ENCODE measurements at regions not wholly inside any gene's neighbourhood (a gene's known extent, or its start where the extent isn't known, plus 50 kb on each side); places are given as distances from the start of the nearest gene placed in this dataset.

DNA sequence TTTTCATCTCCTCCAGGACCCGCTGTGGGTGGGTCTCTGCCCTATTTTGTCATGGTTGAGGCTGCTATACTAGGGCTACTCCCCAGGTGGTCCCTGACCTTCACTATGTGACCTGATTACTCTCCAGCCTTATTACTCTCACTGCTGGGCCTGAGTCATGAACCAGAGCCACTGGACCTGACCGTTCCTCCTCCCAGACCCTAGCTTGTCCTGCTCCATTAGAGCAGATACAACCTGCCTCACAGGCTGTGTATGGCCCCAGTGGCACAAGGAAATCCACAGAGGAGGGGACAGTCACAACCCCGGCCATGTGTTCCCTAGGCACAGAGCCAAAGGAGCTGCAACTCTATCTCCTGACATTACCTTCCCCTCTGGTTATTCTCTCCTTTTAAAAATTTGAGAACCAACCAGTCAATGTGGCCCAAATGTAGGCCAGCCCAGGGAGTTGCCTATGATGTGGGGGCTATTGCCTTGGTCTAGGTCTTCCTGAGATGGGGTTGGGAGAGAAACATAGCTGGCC is 96.0 kb upstream of the FSTL4 start:
- no peak for DNase-seq (ENCODE audit: low read depth)

DNA sequence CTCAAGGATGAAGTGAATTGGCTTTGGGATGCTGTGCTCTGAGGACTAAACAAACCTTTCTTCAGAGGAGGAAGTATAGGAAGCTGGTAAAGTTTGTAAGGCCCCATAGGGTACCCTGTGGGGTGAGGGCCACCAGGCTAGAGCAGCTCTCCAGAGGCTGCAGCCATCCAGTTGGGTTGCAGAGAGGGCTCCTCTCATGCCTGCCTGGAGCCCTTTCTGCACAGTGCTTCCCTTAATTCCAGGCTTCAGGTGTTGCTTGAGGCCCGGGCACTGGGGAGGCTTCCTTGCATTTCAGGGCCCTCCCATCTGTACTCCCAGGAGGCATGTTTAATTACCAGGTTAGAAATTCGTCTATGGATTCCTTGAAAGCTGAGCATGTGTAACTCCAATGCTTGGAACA is 95.3 kb upstream of the FSTL4 start:
- DNase-seq (ENCODE audit: low read depth): no peak

DNA sequence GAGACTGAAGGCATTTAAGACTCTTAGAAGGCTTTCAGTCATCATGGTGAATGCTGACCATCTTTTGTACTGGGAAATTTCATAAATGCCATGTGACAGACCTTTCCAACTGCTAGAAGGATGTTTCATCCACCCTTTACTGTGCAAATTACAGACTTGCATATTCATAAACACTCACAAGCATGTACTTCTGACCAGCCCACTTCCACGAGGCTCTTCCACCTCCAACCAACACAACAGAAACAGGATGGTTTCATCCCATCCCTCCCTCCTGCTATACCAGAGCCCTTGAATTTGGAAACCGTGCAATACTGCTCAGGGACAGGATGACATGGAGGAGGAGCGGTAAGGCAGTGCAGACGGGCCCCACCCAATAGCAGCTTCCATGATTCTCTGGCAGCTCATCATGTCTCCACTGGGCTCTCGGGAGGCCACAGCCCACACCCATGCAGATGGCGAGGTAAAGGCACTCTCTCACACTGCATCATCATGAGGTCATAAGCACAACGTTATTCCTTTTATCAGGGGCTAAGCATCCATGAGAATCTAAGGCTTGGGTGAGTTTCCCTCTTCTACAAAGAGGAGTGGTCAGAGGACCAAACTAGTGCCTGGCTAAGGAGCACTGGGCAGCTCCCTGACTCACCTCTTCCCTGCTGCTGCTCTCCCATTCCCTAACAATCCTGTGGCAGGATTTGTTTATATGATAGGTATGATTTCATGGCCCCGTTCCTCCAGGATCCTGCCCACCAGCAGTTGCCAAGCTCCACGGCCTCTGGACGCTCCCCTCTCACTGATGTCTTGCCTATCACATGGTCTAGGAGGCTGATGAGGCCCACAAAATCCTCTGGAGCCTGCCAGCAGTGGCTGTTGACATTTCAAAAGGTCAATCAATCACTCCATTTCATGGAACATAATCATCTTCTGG is 94.4 kb upstream of the FSTL4 start:
- DNase-seq (ENCODE audit: low read depth): peak; percentile 42

DNA sequence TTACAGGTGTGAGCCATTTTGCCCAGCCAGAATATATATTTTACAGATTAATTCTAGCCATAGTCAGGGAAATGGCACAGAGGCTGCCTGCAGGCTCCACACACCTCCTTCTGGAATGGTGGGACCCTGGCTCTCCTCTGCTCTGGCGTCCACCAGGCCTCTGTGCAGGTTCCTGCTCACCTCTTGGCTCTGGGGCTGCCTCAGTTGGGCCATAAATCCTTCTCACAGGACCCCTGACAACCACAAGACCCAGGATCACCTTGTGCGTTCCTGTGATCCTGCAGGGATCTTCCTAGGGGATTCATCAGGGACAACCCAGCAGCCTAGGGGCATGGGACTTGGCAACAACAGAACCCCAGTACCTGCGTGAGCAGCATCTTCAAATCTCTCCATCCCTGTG is 93.0 kb upstream of the FSTL4 start:
- DNase-seq (ENCODE audit: low read depth): no peak

DNA sequence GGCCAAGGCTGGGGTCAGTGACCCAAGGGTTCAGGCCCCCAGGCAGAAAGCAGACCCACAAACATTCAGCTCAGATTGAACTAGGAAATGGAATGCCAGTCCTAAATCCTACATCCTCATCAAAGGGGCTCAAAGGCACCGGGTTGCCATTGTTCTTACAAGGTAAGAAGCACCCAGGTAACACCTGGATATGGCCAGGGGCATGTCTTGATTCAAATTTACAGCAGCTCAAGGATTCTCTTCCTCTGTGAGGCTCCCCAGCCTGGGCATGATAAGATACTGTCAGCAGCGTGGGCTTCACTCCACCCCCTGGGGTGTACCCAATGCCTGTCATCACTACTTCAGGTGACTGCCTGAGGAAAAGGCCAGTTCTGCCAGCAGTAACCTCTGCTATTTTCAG is 92.1 kb upstream of the FSTL4 start:
- no peak for DNase-seq (ENCODE audit: low read depth)

DNA sequence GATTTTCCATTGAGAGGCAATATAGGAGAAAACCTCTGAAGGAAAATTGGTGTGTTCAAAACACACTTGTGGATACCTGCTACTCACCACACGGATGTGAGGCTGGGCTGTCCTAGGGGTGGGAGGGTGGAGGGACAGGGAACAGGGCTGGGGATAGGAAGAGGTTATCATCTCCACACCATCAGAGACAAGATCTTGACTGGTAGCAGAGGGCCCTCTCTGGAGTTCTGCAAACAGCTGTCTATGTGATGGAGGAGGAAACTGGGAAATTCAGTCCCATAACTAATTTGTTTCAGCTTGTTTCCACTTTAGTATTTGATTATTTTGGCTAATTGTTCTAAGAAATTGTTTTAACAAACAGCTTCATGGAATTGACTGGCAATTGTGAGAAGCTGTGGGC is 91.6 kb upstream of the FSTL4 start:
- no peak for DNase-seq (ENCODE audit: low read depth)

DNA sequence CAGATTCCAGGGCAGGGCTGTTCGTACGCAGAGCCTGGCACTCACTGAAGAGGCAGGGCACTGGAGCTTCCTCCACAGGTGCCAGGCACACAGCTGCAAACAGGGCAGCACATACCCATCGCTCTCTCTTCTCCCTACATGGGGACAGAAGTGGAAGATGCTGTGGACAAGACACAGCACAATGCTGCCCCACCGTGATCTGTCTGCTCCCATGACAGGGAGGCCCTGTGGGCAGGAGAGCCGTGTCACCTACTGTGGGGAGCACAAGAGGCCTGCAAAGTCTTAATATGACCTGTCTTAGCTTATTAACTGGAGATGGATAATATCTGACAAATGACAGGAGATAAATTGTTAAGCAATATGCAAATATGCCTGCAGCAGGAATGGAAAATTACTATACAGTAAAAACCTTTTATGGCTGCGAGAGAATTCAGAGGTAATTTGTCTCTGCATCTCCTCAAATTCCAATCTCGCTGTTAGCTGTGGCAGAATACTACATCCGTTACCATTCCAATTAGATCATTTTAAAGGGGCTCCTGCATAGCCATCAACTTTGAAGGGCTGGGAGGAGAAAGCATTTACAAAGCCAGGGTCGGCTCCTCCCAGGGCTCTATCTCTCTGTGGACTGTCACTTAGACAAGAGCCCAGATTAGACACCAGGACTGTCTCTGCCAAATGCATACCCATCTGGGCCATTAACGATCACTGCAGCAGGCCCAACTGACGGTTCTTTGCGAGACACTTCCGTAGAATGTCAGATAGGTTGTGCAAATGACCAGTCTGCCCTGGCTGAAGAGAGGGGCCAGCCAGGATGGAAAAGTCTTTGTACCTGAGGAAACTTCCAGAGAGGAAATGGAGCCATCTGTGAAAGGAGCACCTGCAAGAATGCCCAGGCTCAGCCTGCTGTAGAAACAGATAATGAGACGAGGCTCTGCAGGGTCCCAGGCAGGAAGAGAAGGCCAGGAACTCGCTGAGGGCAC is 90.7 kb upstream of the FSTL4 start:
- DNase-seq (ENCODE audit: low read depth): no peak

DNA sequence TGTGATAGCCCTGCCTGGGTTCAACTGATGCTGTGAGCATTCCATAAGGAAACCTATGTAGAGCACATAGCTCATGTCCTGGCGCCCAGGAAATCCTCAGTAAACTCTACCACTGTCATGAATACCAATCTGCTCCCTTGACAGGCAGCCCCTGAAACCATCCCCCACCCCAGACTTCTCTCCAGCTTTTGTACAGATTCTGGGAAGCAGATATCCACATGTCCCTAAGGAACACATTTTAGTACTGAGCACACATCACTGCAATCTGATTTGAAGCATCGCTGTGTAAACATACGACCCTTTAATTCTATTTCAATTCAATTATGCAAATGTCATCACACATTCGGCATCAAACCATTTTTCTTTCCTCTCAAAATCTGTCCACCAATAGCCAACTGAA is 89.5 kb upstream of the FSTL4 start:
- DNase-seq (ENCODE audit: low read depth): no peak

DNA sequence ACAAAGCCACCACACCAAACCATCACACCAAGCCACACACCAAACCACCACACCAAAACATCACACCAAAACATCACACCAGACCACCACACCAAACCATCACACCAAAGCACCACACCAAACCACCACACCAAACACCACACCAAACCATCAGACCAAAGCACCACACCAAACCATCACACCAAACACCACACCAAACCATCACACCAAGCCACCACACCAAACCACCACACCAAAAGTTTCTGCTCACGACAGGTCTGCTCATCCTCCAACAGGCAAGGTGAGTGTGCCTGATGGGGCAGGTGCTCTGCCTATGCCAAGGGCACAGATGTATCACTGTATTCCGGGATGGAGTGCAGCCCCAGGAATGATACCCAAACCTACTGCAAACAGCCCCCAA is 87.9 kb upstream of the FSTL4 start:
- DNase-seq (ENCODE audit: low read depth): no peak

DNA sequence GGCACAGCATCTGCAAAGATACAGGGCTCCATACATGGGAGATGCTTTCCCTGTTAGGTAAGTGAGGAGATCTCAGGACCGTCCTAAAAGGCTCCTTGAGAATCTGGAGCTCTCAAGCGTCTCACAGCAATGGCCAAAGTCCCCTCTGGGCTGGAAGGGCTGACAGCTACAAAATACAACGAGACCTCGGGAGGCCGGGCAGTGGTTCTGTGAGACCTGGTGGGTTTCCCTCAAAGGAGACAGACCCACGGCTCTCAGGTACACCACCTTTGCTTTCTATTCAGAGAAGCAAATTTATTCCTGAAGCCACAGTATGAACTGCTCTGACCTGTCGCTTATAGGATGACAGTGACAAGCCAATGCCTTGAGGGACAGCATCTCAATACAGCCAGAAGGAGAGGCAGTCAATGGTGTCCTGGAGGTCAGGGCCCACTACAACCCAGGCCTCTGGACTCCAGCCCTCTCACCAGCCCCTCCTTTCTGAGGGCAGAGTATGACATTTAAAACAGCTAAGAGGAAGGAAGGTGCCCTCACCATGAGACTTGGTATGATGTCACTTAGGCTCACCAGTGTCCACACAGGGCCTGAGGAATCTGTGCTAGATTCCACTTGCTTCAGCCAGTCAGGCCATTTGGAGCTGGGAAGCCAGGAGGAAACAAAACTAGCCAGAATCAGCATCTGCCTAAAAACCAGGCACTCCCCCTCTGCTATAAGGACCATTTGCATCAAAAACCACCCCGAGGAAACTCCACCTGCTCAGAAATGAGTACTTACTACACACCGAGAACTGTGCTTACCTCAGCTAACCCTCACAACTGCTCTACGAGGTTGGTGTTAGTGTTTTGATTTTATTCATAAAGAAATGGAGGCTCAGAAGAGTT is 86.5 kb upstream of the FSTL4 start:
- no peak for DNase-seq (ENCODE audit: low read depth)

DNA sequence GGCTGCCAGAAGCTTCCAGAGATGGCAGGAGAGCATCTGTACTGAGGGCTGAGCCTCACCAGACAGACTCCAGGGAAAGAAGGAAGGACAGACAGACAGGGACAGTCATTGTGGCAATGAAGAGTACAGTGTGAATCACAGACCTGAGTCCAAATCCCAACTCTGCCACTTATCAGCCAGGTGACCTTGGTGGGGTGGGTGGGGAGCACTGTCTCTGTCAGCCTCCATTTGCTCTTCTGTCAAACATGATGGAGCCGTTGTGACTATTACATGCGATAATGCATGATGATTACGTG is 85.9 kb upstream of the FSTL4 start:
- no peak for DNase-seq (ENCODE audit: low read depth)

DNA sequence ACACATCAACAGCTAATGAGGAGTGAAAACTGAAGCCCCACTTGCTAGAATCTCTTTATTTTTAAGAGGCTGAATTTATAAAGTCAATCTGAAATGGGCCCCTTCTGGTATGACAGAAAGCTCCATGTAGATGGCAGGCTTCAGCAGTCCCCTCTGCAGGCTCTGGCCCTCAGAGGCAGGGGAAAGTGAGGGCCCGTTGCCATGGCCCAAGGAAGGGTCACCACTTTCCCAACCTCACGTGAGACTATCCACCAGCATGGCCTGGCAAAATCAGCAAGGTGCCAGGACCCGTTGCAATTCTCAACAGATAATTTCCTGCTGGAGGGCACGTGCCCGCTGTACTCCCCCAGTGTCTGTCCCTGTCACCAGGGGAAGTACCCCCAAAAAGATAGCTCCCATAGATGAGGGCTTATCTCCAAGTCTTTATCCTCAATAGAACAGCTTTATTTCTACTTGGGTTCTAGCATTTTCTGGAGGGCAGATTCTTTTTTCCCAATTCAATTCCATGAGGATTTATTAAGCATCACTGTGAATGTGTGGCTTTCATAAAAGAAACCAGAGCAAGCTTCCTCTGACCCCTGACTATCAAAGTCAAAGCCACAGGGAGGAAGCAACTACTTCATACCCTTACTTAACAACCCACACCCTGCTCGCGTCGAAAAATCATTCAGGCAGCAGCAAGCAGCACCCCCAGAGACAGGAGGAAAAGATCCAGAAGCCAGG is 85.4 kb upstream of the FSTL4 start:
- DNase-seq (ENCODE audit: low read depth): no peak

DNA sequence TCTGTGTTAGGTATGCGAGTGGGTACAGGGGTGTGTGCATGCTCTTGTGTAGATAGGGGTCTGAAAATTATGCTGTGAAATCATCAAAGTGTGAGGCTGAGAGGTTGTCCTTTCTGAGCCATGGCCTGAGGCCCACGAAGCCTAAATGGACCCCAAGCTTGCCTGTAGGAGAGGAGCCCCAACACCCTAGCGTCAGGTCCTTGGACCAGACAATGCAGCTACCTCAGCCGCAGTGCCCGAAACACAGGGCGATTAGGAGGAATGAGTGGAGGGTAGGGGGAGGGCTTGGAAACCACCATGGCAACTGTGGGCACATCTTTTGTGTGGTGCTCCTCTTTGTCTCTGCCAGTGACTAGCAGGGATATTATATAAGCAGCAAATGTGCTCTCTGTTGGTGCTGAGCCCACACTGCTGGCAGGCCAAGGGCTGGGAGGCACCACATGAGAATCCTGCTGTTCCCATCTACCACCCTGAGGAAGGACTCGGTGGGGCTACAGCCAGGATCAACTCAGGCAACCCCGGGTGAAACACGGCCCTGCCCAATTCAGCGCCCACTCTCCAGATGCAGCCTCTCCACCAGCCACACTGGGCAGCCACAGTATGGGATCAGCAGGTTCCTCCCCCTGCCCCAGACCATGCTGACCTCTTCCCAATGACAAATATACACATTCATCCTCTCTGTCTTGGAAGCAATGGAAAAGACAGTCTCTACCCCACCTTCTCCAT is 84.6 kb upstream of the FSTL4 start:
- DNase-seq (ENCODE audit: low read depth): no peak

DNA sequence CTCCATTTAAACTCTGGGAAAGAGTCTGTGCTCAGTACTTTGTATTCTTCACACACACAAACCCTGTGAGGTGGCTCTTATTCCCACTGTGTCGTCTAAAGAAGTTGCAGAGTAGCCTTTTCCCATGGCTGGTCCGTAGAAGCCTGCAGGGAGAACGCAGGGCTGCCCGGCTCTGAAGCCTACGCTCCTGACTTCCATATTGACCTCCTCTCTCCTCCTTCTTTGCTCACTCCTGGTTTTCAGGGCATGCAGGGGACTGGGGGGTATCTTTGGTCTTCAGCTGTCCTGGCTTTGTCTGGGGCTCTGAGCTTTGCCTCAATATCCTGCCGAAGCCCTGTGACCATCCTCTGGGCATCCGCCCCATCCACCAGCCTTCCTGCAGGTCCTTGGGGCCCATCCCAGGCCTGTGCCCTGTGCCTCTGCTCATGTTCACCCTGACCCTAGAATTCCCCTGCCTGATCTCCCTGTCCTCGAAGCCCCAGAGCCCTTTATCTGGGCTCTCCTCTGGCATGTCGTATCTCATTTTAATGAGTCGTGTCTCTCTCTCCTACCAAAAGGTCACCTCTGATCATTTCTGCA is 83.8 kb upstream of the FSTL4 start:
- no peak for DNase-seq (ENCODE audit: low read depth)

DNA sequence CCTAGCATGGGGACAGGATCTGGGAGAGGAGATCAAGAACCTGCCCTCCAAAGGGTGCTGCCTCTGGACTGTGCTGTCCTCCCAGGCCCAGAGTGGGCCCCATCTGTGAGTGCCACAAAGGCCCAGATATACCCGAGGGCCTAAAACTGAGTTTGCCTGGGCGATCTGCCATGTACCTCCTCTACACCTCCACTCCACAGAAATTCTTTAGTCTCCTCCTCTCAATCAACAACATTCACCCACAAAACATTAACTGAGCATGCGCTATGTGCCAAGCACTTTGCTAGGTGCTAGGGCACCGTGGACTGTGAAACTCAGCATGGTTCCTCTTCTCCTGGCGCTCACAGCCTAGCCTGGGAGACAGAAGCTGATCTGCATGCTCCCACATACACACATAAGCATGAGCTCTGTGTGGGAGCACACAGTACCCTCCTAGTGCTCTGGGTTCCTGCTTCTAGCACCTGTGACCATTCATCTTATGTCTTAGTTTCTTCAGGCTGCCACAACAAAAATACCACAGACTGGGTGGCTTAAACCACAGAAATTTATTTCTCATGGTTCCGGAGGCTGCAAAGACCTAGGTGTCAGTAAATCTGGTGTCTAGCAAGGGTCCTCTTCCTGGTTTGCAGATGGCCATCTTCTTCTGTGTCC is 82.0 kb upstream of the FSTL4 start:
- DNase-seq (ENCODE audit: low read depth): no peak

DNA sequence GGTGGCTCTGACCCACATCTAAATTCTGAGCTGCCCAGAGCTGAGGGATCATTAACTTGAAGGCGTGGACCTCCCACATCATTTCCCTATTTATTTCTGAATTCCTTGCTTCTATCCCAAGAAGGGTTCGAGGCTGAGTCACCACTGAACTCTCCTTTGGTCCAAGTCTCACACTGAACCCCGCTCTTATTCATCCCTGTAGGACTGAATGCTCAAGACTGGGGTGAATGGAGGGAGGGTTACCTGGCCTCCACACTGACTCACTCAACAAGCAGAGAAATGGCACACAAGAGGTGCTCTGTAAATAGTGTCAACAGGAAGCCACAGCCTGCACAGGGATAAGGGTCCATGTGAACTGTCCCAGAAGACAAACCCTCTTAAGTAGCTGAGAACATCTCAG is 79.1 kb upstream of the FSTL4 start:
- peak; percentile 33 for DNase-seq (ENCODE audit: low read depth)

DNA sequence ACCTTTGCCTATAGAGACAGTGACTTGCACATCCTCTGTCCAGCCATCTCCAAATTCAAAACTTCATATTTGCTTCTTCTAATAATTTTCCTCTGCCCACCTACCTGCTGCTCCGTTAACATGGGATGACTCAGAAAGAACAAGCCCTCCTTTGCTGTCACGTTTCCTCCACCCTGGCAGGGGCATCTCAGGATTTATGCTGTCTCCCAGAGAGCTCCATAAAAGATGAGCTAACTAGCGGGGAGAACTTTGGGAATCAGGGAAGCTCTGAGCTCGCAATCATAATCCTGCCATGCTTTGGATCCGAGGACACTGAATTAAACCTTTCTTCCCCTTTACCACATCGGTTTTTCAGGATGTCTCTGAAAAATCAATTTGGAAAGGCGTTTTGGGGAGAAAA is 78.4 kb upstream of the FSTL4 start:
- DNase-seq (ENCODE audit: low read depth): no peak

DNA sequence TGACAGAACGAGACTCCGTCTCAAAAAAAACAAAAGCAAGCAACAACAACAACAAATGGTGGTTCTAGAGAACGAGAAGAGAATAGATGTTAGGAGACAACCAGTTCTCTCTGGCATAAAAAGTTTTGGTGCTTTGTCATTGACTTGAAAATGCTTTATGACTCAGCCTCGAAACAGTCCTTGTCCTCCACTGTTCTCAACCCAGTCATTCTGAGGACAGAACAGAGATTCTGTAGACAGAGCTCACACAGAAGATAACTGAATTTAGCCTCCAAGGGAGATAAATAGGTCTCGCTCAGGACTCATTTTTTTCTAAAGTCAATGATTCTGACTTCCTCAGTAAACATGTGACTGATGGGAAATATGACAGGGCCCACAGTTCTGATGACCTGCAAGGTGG is 76.0 kb upstream of the FSTL4 start:
- DNase-seq (ENCODE audit: low read depth): peak; percentile 4

DNA sequence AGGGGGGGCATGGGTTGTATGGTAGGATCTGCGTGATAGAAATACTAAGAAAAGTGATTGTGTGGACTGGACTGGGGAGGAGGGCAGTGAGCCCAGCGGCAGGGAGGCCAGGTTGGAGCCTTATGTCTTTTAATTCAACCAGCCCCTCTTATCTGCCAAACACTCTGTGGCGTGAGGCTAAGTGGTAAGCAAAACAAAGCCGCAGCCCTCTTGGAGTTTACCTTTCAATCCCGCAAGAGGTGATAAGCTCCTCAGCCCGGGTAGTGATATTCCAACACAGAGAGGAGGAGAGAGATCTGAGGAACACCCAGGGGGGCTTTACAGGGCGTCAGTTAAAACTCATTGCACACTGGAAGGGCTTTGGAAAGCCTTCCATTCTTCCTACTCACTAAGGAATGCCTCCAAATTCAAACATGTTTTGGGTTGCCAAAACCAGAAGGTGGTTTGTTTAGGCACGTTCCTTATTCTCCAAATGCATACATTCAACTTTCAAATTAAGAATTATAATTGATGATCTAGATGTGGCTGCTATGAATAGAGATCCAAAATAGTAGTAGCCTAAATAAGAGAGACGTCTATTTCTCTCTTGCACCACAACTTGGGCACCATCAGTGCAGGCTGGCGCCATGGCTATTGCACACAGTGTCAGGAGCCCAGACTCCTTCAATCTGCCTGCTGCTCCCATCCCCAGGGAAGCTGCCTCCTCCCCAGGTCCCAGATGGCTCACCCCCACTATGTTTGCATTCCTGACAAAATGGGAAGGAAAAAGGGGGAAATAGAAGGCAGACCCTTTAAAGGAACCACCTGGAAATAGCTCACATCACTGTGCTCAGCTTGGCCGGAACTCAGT is 75.1 kb upstream of the FSTL4 start:
- no peak for DNase-seq (ENCODE audit: low read depth)
